Sciatic nerve (tissue), 2 donors: ENCODE measurements at regions not wholly inside any gene's neighbourhood (a gene's known extent, or its start where the extent isn't known, plus 50 kb on each side); places are given as distances from the start of the nearest gene placed in this dataset.

Experiments
- ATAC-seq: fragments of 200-7000 bp; cut with Tn5 transposase; one replicate; pipeline ENCODE4 v1.9.1; 2020; ENCODE audit warnings: mild to moderate bottlenecking, moderate library complexity
- DNase-seq: peaks from one replicate; pipeline ENCODE4 v3.0.0-alpha.2; 2020; ENCODE audit warnings: low spot score
- intact Hi-C: fragments of 100-400 bp; cut with DNase I; formaldehyde crosslinking; loops from one replicate; pipeline ENCODE4 v1.14.2; 2022
- donor health status: DM: no; HTN: no; CAD: no.
- donor health status: DM: no; HTN: no; CAD: no.

- intact Hi-C loops: no loop called here
- DNase-seq (no peak), ATAC-seq (no peak)
Observed at GRCh38 chr18:78364388-78364960, 615.1 kb upstream of the SALL3 start.

DNA sequence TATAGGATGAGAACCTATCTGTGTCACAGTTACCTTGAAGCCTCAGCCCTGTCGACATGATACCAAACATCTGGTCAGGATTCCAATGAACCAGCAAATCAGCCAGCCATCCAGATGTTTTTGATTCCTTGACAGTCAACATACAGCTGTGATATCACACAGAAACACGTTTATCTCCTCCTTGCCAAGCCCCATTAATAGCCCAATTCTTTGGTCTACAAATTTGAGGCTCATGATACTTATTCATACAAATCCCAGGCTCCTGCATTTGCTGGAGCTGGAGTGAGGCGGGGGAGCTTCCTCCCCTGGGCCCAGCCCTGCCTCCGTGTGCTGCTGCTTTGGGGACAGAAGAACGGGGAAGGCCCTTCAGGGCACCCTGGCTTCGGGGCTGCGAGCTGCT lies 611.6 kb upstream of the SALL3 start:
- no peak for DNase-seq
- ATAC-seq: no peak
- intact Hi-C loops: no loop called here

GRCh38 chr18:78368726-78369125 lies 610.9 kb upstream of the SALL3 start:
- no peak for DNase-seq
- ATAC-seq: no peak
- intact Hi-C loops: no loop called here

DNA sequence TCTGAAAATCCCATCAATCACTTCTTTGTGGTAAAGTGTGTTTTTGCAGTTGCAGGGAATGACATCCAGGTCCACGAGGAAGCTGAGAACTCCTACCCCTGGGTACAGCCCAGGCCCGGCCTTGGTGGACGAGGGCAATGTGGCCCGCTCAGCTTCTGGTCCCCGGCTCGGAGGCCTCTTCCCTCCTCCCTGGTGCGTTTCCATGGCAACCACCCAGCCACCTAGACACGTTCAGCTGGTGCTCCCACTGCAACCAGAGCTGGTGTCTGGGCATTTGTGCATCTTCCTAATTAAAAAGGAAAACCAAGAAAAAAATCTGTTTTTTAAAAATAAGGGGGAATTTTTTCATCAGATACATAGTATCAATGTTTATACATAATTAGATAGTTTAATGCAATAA lies 603.6 kb upstream of the SALL3 start:
- no peak for DNase-seq
- intact Hi-C loops: no loop called here
- ATAC-seq: no peak

GRCh38 chr18:78378403-78378802 lies 601.2 kb upstream of the SALL3 start:
- DNase-seq (no peak), ATAC-seq (no peak)
- intact Hi-C loops: no loop called here

GRCh38 chr18:78378983-78379382 lies 600.6 kb upstream of the SALL3 start:
- ATAC-seq: no peak
- intact Hi-C loops: no loop called here
- DNase-seq: no peak

DNA sequence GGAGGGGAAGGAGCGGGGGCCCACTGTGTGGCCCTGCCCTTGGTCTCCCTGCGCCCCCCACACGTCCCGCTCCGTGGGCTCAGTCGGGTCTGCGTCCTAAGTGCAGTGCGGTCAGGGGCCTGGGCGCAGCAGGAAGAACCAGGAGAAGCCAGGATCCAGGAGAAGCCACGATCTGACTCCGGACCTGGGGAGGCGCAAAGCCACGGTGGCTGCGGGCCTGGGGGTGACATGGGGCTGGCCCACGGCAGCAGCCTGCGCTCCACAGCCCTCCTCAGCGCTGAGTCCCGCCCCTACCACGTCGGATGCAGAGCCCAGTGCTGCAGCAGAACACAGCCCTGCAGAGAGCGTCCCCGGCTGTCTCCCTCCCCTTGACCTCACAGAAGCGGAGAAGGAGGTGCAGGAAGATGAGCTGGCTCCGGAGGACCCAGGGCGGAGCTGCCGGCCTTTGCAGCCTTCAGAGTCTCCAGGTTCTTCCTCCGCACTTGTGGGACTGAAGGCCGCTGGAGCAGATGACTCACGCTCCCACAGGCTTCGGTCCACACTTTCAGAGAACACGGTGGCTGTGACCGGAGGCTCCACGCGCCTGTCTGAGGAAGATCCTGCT lies 589.2 kb upstream of the SALL3 start:
- intact Hi-C loops: no loop called here
- ATAC-seq (peak; percentile 44), DNase-seq (no peak)

DNA sequence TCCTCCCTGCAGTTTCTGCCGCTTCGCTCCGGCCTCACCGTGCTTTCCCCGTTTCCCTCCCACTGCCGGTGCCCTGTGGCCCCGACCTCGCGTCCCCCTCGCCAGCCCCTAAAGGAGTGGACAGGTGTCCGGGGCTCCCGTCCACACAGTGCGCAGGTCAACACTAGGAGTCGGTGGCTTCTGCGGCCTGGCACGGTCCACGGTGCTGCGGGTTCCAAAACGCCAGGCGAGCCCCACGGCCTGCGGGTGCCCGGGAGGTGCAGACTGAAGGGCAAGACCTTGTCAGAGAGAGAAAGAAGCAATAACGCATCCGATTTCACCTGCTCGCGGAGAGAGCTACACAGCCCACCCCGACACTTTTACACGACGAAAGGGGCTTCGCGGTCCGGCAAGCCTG lies 588.7 kb upstream of the SALL3 start:
- ATAC-seq: no peak
- DNase-seq: no peak
- intact Hi-C loops: no loop called here

- no peak for DNase-seq
Observed at GRCh38 chr18:78393086-78393862, 586.3 kb upstream of the SALL3 start.

GRCh38 chr18:78396077-78396476 lies 583.5 kb upstream of the SALL3 start:
- intact Hi-C loops: no loop called here
- ATAC-seq (no peak), DNase-seq (no peak)

More at GRCh38 chr18:78393086-78393862, 586.3 kb upstream of the SALL3 start:
- no peak for ATAC-seq
- intact Hi-C loops: no loop called here

GRCh38 chr18:78396756-78397155 lies 582.9 kb upstream of the SALL3 start:
- intact Hi-C loops: no loop called here
- no peak for ATAC-seq
- no peak for DNase-seq

- intact Hi-C loops: no loop called here
- DNase-seq (no peak), ATAC-seq (no peak)
Observed at GRCh38 chr18:78399992-78400503, 579.6 kb upstream of the SALL3 start.

DNA sequence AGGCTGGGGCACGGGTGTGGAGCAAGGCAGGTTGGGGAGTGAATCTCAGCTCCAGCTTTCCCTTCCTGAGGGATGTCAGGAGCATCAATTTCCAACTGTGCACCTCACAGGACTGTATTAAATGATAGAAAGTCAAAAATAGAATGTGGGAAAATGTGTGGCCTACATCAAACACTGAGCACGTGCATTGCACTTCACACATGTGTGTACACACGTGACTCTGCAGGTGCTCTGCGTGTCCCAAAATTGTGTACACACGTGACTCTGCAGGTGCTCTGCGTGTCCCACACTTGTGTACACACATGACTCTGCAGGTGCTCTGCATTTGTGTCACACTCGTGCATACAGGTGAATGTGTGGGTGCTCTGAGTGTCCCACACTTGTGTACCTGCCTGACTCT lies 577.2 kb upstream of the SALL3 start:
- ATAC-seq (no peak), DNase-seq (no peak)
- intact Hi-C loops: no loop called here

GRCh38 chr18:78402966-78403365 lies 576.7 kb upstream of the SALL3 start:
- DNase-seq: no peak
- intact Hi-C loops: no loop called here
- ATAC-seq: no peak

- ATAC-seq: no peak
- intact Hi-C loops: no loop called here
- no peak for DNase-seq
Observed at GRCh38 chr18:78403371-78403770, 576.2 kb upstream of the SALL3 start.

- intact Hi-C loops: no loop called here
- no peak for ATAC-seq
- DNase-seq: no peak
Observed at GRCh38 chr18:78405763-78406162, 573.9 kb upstream of the SALL3 start.

- ATAC-seq (no peak), DNase-seq (no peak)
Observed at GRCh38 chr18:78406743-78407465, 572.7 kb upstream of the SALL3 start.

DNA sequence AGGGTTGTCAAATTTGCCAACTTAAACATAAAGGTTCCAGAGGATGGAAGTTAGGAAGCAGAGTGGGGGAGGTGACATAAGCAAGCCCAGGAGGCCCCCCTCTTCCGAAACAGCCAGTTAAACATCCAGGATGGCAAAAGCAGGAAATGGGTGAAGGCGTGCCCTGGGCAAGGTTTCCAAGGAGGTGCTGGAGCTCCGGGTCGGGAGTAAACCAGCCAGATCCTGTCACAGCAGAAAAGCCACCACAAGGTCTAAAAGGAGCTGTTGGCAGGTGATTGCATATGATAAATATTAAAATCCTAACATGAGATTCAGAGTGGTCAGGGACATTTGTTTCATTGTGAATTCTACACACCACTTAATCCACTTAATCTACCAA lies 572.2 kb upstream of the SALL3 start:
- intact Hi-C loops: no loop called here
- no peak for DNase-seq
- ATAC-seq: no peak

More at GRCh38 chr18:78406743-78407465, 572.7 kb upstream of the SALL3 start:
- intact Hi-C loops: no loop called here

- ATAC-seq: no peak
- intact Hi-C loops: no loop called here
- no peak for DNase-seq
Observed at GRCh38 chr18:78408623-78409022, 571.0 kb upstream of the SALL3 start.
